ENCODE measurements at regions not wholly inside any gene's neighbourhood (a gene's known extent, or its start where the extent isn't known, plus 50 kb on each side); places are given as distances from the start of the nearest gene placed in this dataset.

- TF ChIP-seq, protein P1, sequence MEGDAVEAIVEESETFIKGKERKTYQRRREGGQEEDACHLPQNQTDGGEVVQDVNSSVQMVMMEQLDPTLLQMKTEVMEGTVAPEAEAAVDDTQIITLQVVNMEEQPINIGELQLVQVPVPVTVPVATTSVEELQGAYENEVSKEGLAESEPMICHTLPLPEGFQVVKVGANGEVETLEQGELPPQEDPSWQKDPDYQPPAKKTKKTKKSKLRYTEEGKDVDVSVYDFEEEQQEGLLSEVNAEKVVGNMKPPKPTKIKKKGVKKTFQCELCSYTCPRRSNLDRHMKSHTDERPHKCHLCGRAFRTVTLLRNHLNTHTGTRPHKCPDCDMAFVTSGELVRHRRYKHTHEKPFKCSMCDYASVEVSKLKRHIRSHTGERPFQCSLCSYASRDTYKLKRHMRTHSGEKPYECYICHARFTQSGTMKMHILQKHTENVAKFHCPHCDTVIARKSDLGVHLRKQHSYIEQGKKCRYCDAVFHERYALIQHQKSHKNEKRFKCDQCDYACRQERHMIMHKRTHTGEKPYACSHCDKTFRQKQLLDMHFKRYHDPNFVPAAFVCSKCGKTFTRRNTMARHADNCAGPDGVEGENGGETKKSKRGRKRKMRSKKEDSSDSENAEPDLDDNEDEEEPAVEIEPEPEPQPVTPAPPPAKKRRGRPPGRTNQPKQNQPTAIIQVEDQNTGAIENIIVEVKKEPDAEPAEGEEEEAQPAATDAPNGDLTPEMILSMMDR (IDR thresholded peaks at IDR 0.05), result no peak
- no peak for TF ChIP-seq POLR2A (IDR thresholded peaks at IDR 0.05)
Measured at GRCh38 chr13:90792335-90792734, 555.2 kb upstream of the MIR17HG start.

Data from vagina (tissue), 2 donors.